OCI-LY1 (cell line): ENCODE measurements at regions not wholly inside any gene's neighbourhood (a gene's known extent, or its start where the extent isn't known, plus 50 kb on each side); places are given as distances from the start of the nearest gene placed in this dataset.

Experiments
- CTCF ChIP-seq: fragments of 200-600 bp; sonication (generic), shearing (Covaris generic); IDR thresholded peaks from 2 replicates; pipeline ENCODE4 v1.5.1; 2017; ENCODE audit warnings: mild to moderate bottlenecking, antibody characterized with exemption, low read length, moderate library complexity, mixed read lengths
- EZH2 ChIP-seq: fragments of 200-600 bp; sonication (generic), shearing (Covaris generic); IDR thresholded peaks from 2 replicates; pipeline ENCODE4 v1.8.0; 2017; ENCODE audit warnings: borderline replicate concordance, mixed run types, mild to moderate bottlenecking, antibody characterized with exemption, low read length, moderate library complexity, mixed read lengths

GRCh38 chr6:43887340-43887858 lies 117.4 kb downstream of the VEGFA start:
- TF ChIP-seq CTCF (no peak), EZH2 (no peak)
